Spleen (tissue), 7 donors: ENCODE measurements at regions not wholly inside any gene's neighbourhood (a gene's known extent, or its start where the extent isn't known, plus 50 kb on each side); places are given as distances from the start of the nearest gene placed in this dataset.

Source experiments
- POLR2A ChIP-seq, 3 donors: fragments of 450-650 bp; IDR thresholded peaks; one replicate each; pipeline ENCODE4 v1.5.1; 2017; ENCODE audit warnings: antibody characterized with exemption in 3 of 3, mild to moderate bottlenecking in 1 of 3
- POLR2AphosphoS5 ChIP-seq, 3 donors: sonication (generic); formaldehyde crosslinking; IDR thresholded peaks; one replicate each; pipeline ENCODE4 v1.5.1; 2017; ENCODE audit warnings: antibody characterized with exemption in 3 of 3
- TF ChIP-seq, protein P1 (sequence below), 11 experiments: fragments of 200-600 bp in 7 of 11; fragments of 450-650 bp in 4 of 11; sonication (generic) in 4 of 11; IDR thresholded peaks in 8 of 11; conservative IDR thresholded peaks in 3 of 11; 1 replicate in 7 of 11; 2 replicates in 4 of 11; pipeline versions ENCODE4 v1.4.0 to v1.8.0; 2016 to 2021; ENCODE audit warnings: antibody characterized with exemption in 11 of 11, inconsistent platforms in 4 of 11, mild to moderate bottlenecking in 1 of 11
- donor health status: DM: no; HTN: no; CAD: no; lungs with moderate emphysema.
- donor health status: DM: no; HTN: no; CAD: no.
- donor health status: DM: no; HTN: no; CAD: no.

DNA sequence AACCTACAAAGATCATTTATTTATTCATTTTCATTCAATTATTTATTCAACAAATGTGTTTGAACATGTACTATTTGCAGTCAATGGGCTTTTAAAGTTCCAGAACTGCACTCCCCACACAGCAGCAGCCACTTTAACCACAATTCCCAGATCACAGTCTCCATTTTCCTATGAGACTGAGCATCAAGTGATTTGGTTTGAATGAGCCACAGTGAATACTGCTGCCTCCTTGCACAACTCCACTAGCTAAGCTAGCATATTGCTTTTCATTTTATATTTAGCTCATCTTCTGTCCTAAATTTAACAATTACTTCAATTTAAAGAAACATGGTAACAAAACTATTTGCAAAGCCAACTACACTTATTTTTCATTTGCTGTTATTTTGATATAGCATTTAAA is 353.4 kb upstream of the VRK2 start:
- TF ChIP-seq, protein P1, sequence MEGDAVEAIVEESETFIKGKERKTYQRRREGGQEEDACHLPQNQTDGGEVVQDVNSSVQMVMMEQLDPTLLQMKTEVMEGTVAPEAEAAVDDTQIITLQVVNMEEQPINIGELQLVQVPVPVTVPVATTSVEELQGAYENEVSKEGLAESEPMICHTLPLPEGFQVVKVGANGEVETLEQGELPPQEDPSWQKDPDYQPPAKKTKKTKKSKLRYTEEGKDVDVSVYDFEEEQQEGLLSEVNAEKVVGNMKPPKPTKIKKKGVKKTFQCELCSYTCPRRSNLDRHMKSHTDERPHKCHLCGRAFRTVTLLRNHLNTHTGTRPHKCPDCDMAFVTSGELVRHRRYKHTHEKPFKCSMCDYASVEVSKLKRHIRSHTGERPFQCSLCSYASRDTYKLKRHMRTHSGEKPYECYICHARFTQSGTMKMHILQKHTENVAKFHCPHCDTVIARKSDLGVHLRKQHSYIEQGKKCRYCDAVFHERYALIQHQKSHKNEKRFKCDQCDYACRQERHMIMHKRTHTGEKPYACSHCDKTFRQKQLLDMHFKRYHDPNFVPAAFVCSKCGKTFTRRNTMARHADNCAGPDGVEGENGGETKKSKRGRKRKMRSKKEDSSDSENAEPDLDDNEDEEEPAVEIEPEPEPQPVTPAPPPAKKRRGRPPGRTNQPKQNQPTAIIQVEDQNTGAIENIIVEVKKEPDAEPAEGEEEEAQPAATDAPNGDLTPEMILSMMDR (IDR thresholded peaks at IDR 0.05 in 8 of 11, conservative IDR thresholded peaks at IDR 0.05 in 3 of 11) = no peak
- TF ChIP-seq POLR2AphosphoS5 (IDR thresholded peaks at IDR 0.05) (no peak), POLR2A (IDR thresholded peaks at IDR 0.05) (no peak)
